IMR-90 (cell line): ENCODE measurements at regions not wholly inside any gene's neighbourhood (a gene's known extent, or its start where the extent isn't known, plus 50 kb on each side); places are given as distances from the start of the nearest gene placed in this dataset.

ENCODE experiments used
- CEBPB ChIP-seq: IDR thresholded peaks from 2 replicates; pipeline ENCODE4 v1.6.1; 2012; ENCODE audit warnings: low read depth, low read length, improper control_type of control experiment
- CHD1 ChIP-seq: IDR thresholded peaks from 2 replicates; pipeline ENCODE4 v1.6.1; 2012; ENCODE audit warnings: low read depth, low read length, improper control_type of control experiment
- CTCF ChIP-seq: conservative IDR thresholded peaks from 2 replicates; pipeline ENCODE4 v1.5.1; 2012; ENCODE audit warnings: mild to moderate bottlenecking, low read depth, low read length, improper control_type of control experiment
- ELK1 ChIP-seq: fragments of 150-350 bp; IDR thresholded peaks from 2 replicates; pipeline ENCODE4 v1.6.1; 2016; ENCODE audit warnings: low read depth, mild to moderate bottlenecking, low read length, moderate library complexity, borderline replicate concordance
- MXI1 ChIP-seq: IDR thresholded peaks from 2 replicates; pipeline ENCODE4 v1.6.1; 2012; ENCODE audit warnings: low read depth, mild to moderate bottlenecking, low read length, moderate library complexity, borderline replicate concordance
- POLR2A ChIP-seq: IDR thresholded peaks from 2 replicates; pipeline ENCODE4 v1.6.1; 2012; ENCODE audit warnings: mild to moderate bottlenecking, low read depth, low read length
- RFX5 ChIP-seq: IDR thresholded peaks from 2 replicates; pipeline ENCODE4 v1.8.0; 2012; ENCODE audit warnings: low read depth, mild to moderate bottlenecking, low read length, moderate library complexity

GRCh38 chr16:86978445-86979030, 338.7 kb downstream of the C16orf95 start:
- TF ChIP-seq CTCF (no peak), MXI1 (no peak), POLR2A (no peak), RFX5 (no peak), ELK1 (no peak), CEBPB (no peak), CHD1 (no peak)
